HG03354 (cell line): ENCODE measurements at regions not wholly inside any gene's neighbourhood (a gene's known extent, or its start where the extent isn't known, plus 50 kb on each side); places are given as distances from the start of the nearest gene placed in this dataset.
"Not testable (repeated sequence)": the region's sequence is repeated elsewhere in the genome, so short reads cannot be mapped to it uniquely, and the experiment has no call there.

ENCODE experiments used
- ATAC-seq: cut with Tn5 transposase; IDR thresholded peaks from one replicate; pipeline ENCODE4 v1.9.1; 2021; ENCODE audit warnings: mild to moderate bottlenecking; ENCODE audit not compliant: unreplicated experiment, poor library complexity, severe bottlenecking

DNA sequence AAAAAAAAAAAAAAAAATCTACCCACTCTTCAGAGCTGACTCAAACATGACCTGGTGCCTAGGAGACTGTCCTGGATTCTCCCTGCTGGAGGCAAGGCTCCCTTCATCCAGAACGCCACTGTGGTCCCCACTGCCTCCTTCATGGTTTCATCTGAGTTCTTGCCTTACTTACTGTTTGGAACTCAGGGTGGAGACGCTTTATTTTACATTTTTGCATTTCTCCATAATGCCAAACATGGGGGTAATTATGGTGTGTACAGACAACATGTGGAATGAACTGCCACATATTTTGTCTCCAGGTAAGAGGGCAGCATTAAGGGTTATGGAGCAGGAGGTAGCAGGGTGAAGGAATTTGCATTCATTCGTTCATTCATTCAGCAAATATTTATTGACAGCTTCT lies 58.1 kb upstream of the KCNK12 start:
- ATAC-seq, result no peak

DNA sequence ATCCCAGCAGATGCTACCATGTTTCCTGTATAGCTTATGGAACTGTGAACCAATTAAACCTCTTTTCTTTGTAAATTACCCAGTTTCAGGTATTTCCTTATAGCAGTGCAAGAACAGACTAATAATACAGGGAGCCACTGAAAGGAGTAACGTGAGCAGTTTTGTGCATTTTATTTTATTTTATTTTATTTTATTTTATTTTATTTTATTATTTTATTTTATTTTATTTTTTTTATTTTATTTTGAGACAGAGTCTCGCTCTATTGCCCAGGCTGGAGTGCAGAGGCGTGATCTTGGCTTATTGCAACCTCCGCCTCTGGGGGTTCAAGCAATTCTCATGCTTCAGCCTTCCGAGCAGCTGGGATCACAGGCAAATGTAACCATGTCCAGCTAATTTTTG lies 55.9 kb upstream of the KCNK12 start:
- ATAC-seq, result no peak

DNA sequence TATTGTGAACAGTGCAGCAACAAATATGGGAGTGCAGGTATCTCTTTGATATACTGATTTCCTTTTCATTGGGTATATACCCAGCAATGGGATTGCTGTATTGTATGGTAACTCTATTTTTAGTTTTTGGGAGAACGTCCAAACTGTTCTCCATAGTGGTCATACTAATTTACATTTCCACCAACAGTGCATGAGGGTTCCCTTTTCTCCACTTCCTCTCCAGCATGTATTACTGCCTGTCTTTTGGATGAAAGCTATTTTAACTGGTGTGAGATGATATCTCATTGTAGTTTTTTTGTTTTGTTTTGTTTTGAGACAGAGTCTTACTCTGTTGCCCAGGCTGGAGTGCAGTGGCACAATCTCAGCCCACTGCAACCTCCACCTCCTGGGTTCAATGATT lies 52.4 kb upstream of the KCNK12 start:
- not testable (repeated sequence) for ATAC-seq

DNA sequence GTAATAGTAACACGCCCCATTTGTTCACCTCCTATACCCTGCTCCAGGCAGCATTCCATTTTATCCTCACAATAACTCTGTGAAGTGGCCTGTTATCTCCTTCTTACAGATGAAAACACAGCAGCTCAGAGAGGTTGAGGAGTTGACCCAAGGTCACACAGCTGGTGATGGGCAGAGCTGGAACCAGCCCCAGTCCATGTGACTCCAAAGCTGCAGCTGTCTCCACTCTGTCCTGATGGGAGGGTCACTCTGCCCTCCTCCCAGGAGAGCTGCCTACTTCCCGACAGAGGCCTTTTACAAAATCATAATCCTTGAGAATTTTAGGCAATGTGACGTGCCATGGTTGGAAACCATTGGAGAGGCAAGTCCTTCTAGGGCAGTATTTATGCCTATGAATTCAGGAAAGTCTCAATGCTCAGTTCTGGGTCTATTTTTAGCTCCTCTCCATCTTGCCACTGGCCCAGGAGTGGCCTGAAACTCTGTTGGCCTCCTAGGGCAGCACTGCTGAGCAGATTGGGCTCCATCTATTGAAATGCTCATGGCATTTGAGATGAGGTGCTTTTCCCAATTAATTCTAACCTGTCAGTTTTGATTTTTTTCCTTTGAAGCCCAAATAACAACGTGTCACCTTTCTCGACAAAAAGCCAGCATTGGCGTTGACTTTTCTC lies 50.1 kb upstream of the KCNK12 start:
- no peak for ATAC-seq
